ENCODE measurements at regions not wholly inside any gene's neighbourhood (a gene's known extent, or its start where the extent isn't known, plus 50 kb on each side); places are given as distances from the start of the nearest gene placed in this dataset.

DNA sequence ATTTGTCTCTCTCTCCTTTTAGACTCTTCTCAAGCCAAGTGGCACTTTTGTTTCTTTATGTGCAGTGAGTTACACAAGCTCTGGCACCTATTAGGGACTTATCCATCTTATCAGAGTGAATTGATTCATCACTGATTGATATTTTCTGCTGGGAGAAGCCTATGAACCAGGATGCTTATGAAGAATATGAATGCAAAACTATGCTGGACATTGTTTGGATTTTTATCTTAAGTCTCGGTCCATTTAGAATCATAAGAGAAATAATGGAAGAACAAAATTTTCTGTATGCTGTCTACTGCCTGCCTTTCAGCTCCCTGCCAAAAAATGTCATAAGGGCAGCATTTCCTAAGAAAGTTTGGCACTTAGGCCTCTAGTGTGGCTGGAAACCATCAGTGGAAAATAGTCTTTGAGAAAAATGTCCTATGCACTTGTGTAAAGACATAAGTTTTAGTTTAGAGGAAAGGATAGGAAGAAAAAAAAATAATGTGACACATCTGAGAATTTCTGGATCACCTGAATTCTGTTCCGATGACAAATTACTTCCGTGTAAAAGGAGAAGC lies 365.7 kb upstream of the MAD2L1 start:
- POLR2A ChIA-PET (ENCODE audit: unreplicated experiment) = no interaction called here
- H3K79me2 ChIP-seq (ENCODE audit: low read depth) = no peaks in the 10 kb centered on the region
- H3K27ac ChIP-seq = no peak overlapping the region
- no peak for DNase-seq
- H3F3A ChIP-seq (ENCODE audit: insufficient read depth, low read depth) = no peaks in the 10 kb centered on the region
- no peaks in the 10 kb centered on the region for H4K20me1 ChIP-seq (ENCODE audit: insufficient read depth)
- TF ChIP-seq CTCF (conservative IDR thresholded peaks at IDR 0.05) = no peak
- TF ChIP-seq EZH2 (IDR thresholded peaks at IDR 0.05; ENCODE audit: low read depth) = no peak
- no peaks in the 10 kb centered on the region for H3K9me2 ChIP-seq (ENCODE audit: insufficient read depth)
- no peaks in the 10 kb centered on the region for H3K9me3 ChIP-seq (ENCODE audit: insufficient read depth, low read depth)
- no peak overlapping the region for H3K4me2 ChIP-seq
- no peaks in the 10 kb centered on the region for H3K27me3 ChIP-seq (ENCODE audit: insufficient read depth, low read depth)
- no peak overlapping the region for H3K4me3 ChIP-seq
- intact Hi-C loops (cut with micrococcal nuclease; ENCODE audit: unreplicated experiment) = no loop called here
- H3K36me3 ChIP-seq (ENCODE audit: low read depth) = no peaks in the 10 kb centered on the region
- no peaks in the 10 kb centered on the region for H3K4me1 ChIP-seq (replicated peaks; ENCODE audit: insufficient read depth)
- CTCF ChIA-PET = no interaction called here
- no peak overlapping the region for H2AFZ ChIP-seq
- BruUV-seq (replicated peaks) = no TSS peak

- Histone ChIP-seq H2AFZ (no peak overlapping the region), H3K4me2 (no peak overlapping the region), H4K20me1 (ENCODE audit: insufficient read depth) (no peaks in the 10 kb centered on the region), H3K27me3 (ENCODE audit: insufficient read depth, low read depth) (no peaks in the 10 kb centered on the region), H3K9me3 (ENCODE audit: insufficient read depth, low read depth) (no peaks in the 10 kb centered on the region), H3F3A (ENCODE audit: insufficient read depth, low read depth) (no peaks in the 10 kb centered on the region), H3K4me3 (no peak overlapping the region), H3K79me2 (ENCODE audit: low read depth) (no peaks in the 10 kb centered on the region), H3K36me3 (ENCODE audit: low read depth) (no peaks in the 10 kb centered on the region), H3K9me2 (ENCODE audit: insufficient read depth) (no peaks in the 10 kb centered on the region), H3K4me1 (replicated peaks; ENCODE audit: insufficient read depth) (no peaks in the 10 kb centered on the region), H3K27ac (no peak overlapping the region)
- no TSS peak for BruUV-seq (replicated peaks)
- TF ChIP-seq CTCF (conservative IDR thresholded peaks at IDR 0.05) (no peak), EZH2 (IDR thresholded peaks at IDR 0.05; ENCODE audit: low read depth) (no peak)
- DNase-seq = no peak
- POLR2A ChIA-PET (ENCODE audit: unreplicated experiment) = no interaction called here
- CTCF ChIA-PET = no interaction called here
- intact Hi-C loops (cut with micrococcal nuclease; ENCODE audit: unreplicated experiment) = no loop called here
These were observed 364.5 kb upstream of the MAD2L1 start for GRCh38 chr4:120431180-120431579.

DNA sequence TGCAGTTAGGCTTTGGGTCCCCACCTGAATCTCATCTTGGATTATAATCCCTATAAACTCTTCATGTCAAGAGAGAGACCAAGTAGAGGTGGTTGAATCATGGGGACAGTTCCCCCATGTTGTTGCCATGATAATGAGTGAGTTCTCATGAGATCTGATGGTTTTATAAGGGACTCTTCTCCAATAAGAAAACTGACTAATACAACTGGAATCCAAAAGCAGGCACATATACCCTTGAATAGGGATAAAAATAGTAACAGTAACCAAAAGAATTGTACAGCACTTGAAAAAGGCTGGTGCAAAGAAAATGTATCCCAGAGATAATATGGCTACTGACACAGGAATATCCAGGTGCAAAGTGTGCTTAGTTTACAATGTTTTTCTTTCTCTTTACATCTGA lies 351.5 kb upstream of the MAD2L1 start:
- no peaks in the 10 kb centered on the region for H4K20me1 ChIP-seq (ENCODE audit: insufficient read depth)
- H3K4me2 ChIP-seq = no peak overlapping the region
- BruUV-seq (replicated peaks) = no TSS peak
- H3K36me3 ChIP-seq (ENCODE audit: low read depth) = no peaks in the 10 kb centered on the region
- no peaks in the 10 kb centered on the region for H3F3A ChIP-seq (ENCODE audit: insufficient read depth, low read depth)
- H3K27ac ChIP-seq = no peak overlapping the region
- DNase-seq = no peak
- ChIA-PET CTCF (no interaction called here), POLR2A (ENCODE audit: unreplicated experiment) (no interaction called here)
- no peaks in the 10 kb centered on the region; the same call in 1 of the 2 replicates for H3K9me2 ChIP-seq (ENCODE audit: insufficient read depth)
- TF ChIP-seq CTCF (conservative IDR thresholded peaks at IDR 0.05) = no peak
- TF ChIP-seq EZH2 (IDR thresholded peaks at IDR 0.05; ENCODE audit: low read depth) = no peak
- H3K4me1 ChIP-seq (replicated peaks; ENCODE audit: insufficient read depth) = no peaks in the 10 kb centered on the region
- H3K27me3 ChIP-seq (ENCODE audit: insufficient read depth, low read depth) = no peaks in the 10 kb centered on the region
- H3K4me3 ChIP-seq = no peak overlapping the region
- H3K79me2 ChIP-seq (ENCODE audit: low read depth) = no peaks in the 10 kb centered on the region
- intact Hi-C loops (cut with micrococcal nuclease; ENCODE audit: unreplicated experiment) = no loop called here
- H3K9me3 ChIP-seq (ENCODE audit: insufficient read depth, low read depth) = no peaks in the 10 kb centered on the region
- no peak overlapping the region for H2AFZ ChIP-seq
